ENCODE measurements at regions not wholly inside any gene's neighbourhood (a gene's known extent, or its start where the extent isn't known, plus 50 kb on each side); places are given as distances from the start of the nearest gene placed in this dataset.
"Not testable (repeated sequence)": the region's sequence is repeated elsewhere in the genome, so short reads cannot be mapped to it uniquely, and the experiment has no call there.

DNA sequence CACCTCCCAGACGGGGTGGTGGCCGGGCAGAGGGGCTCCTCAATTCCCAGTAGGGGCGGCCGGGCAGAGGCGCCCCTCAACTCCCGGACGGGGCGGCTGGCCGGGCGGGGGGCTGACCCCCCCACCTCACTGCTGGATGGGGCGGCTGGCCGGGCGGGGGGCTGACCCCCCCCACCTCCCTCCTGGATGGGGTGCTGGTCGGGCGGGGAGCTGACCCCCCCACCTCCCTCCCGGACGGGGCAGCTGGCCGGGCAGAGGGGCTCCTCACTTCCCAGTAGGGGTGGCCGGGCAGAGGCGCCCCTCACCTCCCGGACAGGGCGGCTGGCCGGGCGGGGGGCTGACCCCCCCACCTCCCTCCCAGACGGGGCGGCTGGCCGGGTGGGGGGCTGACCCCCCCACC is 148.8 kb upstream of the CCZ1B start:
- TF ChIP-seq, protein P1, sequence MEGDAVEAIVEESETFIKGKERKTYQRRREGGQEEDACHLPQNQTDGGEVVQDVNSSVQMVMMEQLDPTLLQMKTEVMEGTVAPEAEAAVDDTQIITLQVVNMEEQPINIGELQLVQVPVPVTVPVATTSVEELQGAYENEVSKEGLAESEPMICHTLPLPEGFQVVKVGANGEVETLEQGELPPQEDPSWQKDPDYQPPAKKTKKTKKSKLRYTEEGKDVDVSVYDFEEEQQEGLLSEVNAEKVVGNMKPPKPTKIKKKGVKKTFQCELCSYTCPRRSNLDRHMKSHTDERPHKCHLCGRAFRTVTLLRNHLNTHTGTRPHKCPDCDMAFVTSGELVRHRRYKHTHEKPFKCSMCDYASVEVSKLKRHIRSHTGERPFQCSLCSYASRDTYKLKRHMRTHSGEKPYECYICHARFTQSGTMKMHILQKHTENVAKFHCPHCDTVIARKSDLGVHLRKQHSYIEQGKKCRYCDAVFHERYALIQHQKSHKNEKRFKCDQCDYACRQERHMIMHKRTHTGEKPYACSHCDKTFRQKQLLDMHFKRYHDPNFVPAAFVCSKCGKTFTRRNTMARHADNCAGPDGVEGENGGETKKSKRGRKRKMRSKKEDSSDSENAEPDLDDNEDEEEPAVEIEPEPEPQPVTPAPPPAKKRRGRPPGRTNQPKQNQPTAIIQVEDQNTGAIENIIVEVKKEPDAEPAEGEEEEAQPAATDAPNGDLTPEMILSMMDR (conservative IDR thresholded peaks at IDR 0.05 in 1 of 2, IDR thresholded peaks at IDR 0.05 in 1 of 2; ENCODE audit: low read depth in 1 of 2, low read length in 2 of 2): not testable (repeated sequence)
- not testable (repeated sequence) for TF ChIP-seq EZH2 (IDR thresholded peaks at IDR 0.05; ENCODE audit: low read length, missing control alignments)

All from fibroblast of lung (primary cell).